Immature natural killer cell (primary cell): ENCODE measurements at regions not wholly inside any gene's neighbourhood (a gene's known extent, or its start where the extent isn't known, plus 50 kb on each side); places are given as distances from the start of the nearest gene placed in this dataset.
A peak's percentile ranks its signal among the peaks of the same experiment; 100 is the strongest.

Experiments used
- DNase-seq, 3 donors: peaks; one replicate each; pipeline ENCODE4 v3.0.0; 2022; ENCODE audit warnings: mixed read lengths in 1 of 3
- H3K27ac Mint-ChIP-seq, 6 donors: one replicate each; pipeline ENCODE4 v1.8.0; 2020; ENCODE audit warnings: mixed read lengths in 6 of 6, mild to moderate bottlenecking in 5 of 6, inconsistent platforms in 4 of 6, moderate library complexity in 3 of 6
- H3K27me3 Mint-ChIP-seq, 3 donors: one replicate each; pipeline ENCODE4 v1.8.0; 2020 to 2021; ENCODE audit warnings: low read depth in 3 of 3, mild to moderate bottlenecking in 3 of 3, mixed read lengths in 3 of 3, moderate library complexity in 3 of 3, inconsistent platforms in 1 of 3
- H3K36me3 Mint-ChIP-seq, 3 donors: one replicate each; pipeline ENCODE4 v1.8.0; 2020; ENCODE audit warnings: mixed read lengths in 3 of 3, inconsistent platforms in 2 of 3, mild to moderate bottlenecking in 2 of 3
- H3K4me1 Mint-ChIP-seq, 2 donors: one replicate each; pipeline ENCODE4 v1.8.0; 2020; ENCODE audit warnings: inconsistent platforms in 2 of 2, mild to moderate bottlenecking in 2 of 2, mixed read lengths in 2 of 2, moderate library complexity in 1 of 2
- H3K4me3 Mint-ChIP-seq, 5 donors: one replicate each; pipeline ENCODE4 v1.8.0; 2020; ENCODE audit warnings: mild to moderate bottlenecking in 5 of 5, mixed read lengths in 5 of 5, inconsistent platforms in 3 of 5, moderate library complexity in 3 of 5
- H3K9me3 Mint-ChIP-seq, 6 donors: one replicate each; pipeline ENCODE4 v1.8.0; 2020; ENCODE audit warnings: mild to moderate bottlenecking in 6 of 6, mixed read lengths in 6 of 6, inconsistent platforms in 4 of 6, moderate library complexity in 3 of 6

- peaks cover 7 to 10% of the 10 kb centered on the region in 2 donors for H3K4me1 Mint-ChIP-seq
- peaks cover 0 to 2% (median 0%) of the 10 kb centered on the region in 3 donors for H3K27me3 Mint-ChIP-seq
- H3K27ac Mint-ChIP-seq, result peak overlapping the region in 1 of 6 donors; percentile 51
- no peaks in the 10 kb centered on the region for H3K36me3 Mint-ChIP-seq
- H3K4me3 Mint-ChIP-seq, result no peak overlapping the region
- no peak for DNase-seq
- H3K9me3 Mint-ChIP-seq, result no peaks in the 10 kb centered on the region
Observed at GRCh38 chr3:102092617-102093466, 243.5 kb downstream of the NFKBIZ start.

GRCh38 chr3:102094506-102094905, 245.2 kb downstream of the NFKBIZ start:
- H3K27me3 Mint-ChIP-seq, result peaks cover 0 to 2% (median 0%) of the 10 kb centered on the region in 3 donors
- peaks cover 7 to 10% of the 10 kb centered on the region in 2 donors for H3K4me1 Mint-ChIP-seq
- H3K27ac Mint-ChIP-seq, result no peak overlapping the region
- H3K9me3 Mint-ChIP-seq, result no peaks in the 10 kb centered on the region
- DNase-seq, result no peak
- H3K4me3 Mint-ChIP-seq, result no peak overlapping the region
- no peaks in the 10 kb centered on the region for H3K36me3 Mint-ChIP-seq

GRCh38 chr3:102095383-102095782, 246.1 kb downstream of the NFKBIZ start:
- peaks cover 0 to 3% (median 2%) of the 10 kb centered on the region in 3 donors for H3K27me3 Mint-ChIP-seq
- no peak overlapping the region for H3K27ac Mint-ChIP-seq
- H3K4me3 Mint-ChIP-seq, result no peak overlapping the region
- H3K9me3 Mint-ChIP-seq, result no peaks in the 10 kb centered on the region
- no peak for DNase-seq
- H3K4me1 Mint-ChIP-seq, result peaks cover 7 to 10% of the 10 kb centered on the region in 2 donors
- no peaks in the 10 kb centered on the region for H3K36me3 Mint-ChIP-seq

- H3K4me3 Mint-ChIP-seq, result no peak overlapping the region
- H3K27ac Mint-ChIP-seq, result no peak overlapping the region
Observed at GRCh38 chr3:102096066-102096465, 246.8 kb downstream of the NFKBIZ start.

GRCh38 chr3:102098130-102098885, 249.0 kb downstream of the NFKBIZ start:
- Mint-ChIP-seq H3K27ac (no peak overlapping the region), H3K4me1 (peaks cover 1 to 2% of the 10 kb centered on the region in 2 donors), H3K36me3 (no peaks in the 10 kb centered on the region), H3K27me3 (peaks cover 0 to 3% (median 2%) of the 10 kb centered on the region in 3 donors), H3K9me3 (no peaks in the 10 kb centered on the region), H3K4me3 (no peak overlapping the region)
- no peak for DNase-seq

More at GRCh38 chr3:102096066-102096465, 246.8 kb downstream of the NFKBIZ start:
- Mint-ChIP-seq H3K4me1 (peaks cover 7 to 10% of the 10 kb centered on the region in 2 donors), H3K27me3 (peaks cover 0 to 3% (median 2%) of the 10 kb centered on the region in 3 donors), H3K9me3 (no peaks in the 10 kb centered on the region), H3K36me3 (no peaks in the 10 kb centered on the region)
- no peak for DNase-seq

GRCh38 chr3:102099913-102100312, 250.6 kb downstream of the NFKBIZ start:
- no peaks in the 10 kb centered on the region for H3K4me1 Mint-ChIP-seq
- no peaks in the 10 kb centered on the region for H3K9me3 Mint-ChIP-seq
- peaks cover 0 to 3% (median 2%) of the 10 kb centered on the region in 3 donors for H3K27me3 Mint-ChIP-seq
- H3K27ac Mint-ChIP-seq, result no peak overlapping the region
- H3K4me3 Mint-ChIP-seq, result no peak overlapping the region
- H3K36me3 Mint-ChIP-seq, result no peaks in the 10 kb centered on the region
- no peak for DNase-seq

DNA sequence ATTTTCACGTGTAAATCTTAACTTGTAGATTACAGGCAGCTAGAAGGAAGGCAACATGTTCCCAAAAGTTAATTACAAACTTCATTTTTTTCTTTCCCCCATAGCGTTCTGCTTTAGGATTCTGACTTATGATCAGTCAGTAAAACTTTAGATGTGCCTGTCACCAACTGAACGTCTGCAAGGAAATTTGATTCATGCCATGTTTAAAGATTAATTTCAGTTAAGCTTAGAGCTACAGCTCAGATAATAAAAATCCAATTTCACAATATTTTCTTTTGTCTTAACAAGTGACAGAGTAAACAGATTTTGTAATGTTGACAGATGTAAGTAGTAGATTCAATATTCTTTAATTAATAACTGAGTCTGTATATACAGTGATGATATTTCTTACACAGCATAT, 253.1 kb downstream of the NFKBIZ start:
- Mint-ChIP-seq H3K36me3 (no peaks in the 10 kb centered on the region), H3K27me3 (peaks cover 0 to 4% (median 3%) of the 10 kb centered on the region in 3 donors), H3K27ac (no peak overlapping the region), H3K4me1 (no peaks in the 10 kb centered on the region), H3K9me3 (no peaks in the 10 kb centered on the region), H3K4me3 (no peak overlapping the region)
- DNase-seq, result no peak

- H3K9me3 Mint-ChIP-seq, result no peaks in the 10 kb centered on the region
- no peak for DNase-seq
- H3K27ac Mint-ChIP-seq, result no peak overlapping the region
- H3K4me1 Mint-ChIP-seq, result no peaks in the 10 kb centered on the region
- peaks cover 0 to 4% (median 4%) of the 10 kb centered on the region in 3 donors for H3K27me3 Mint-ChIP-seq
- no peak overlapping the region for H3K4me3 Mint-ChIP-seq
- no peaks in the 10 kb centered on the region for H3K36me3 Mint-ChIP-seq
Observed at GRCh38 chr3:102104033-102104432, 254.7 kb downstream of the NFKBIZ start.

DNA sequence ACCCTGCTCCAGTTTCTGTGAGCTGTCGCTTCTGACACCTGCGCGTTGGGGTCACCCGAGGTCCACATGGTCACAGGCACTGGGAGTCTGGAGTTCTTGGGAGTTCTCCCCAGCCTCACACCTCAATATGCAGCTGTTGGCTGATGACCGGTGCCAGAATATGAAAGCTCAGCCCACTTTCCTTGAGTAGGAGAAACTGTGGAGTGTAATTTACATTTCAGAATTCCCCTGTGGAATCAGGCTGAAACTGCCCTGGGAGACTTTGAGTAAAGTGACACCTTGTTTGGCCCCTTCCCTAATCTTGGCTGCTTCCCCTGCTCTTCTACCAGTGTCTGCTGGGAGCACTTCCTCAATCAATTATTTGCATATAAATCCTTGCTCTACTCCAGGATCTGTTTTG, 255.9 kb downstream of the NFKBIZ start:
- no peak for DNase-seq
- Mint-ChIP-seq H3K4me3 (no peak overlapping the region), H3K36me3 (no peaks in the 10 kb centered on the region), H3K27me3 (peaks cover 0 to 4% (median 4%) of the 10 kb centered on the region in 3 donors), H3K4me1 (no peaks in the 10 kb centered on the region), H3K27ac (no peak overlapping the region), H3K9me3 (no peaks in the 10 kb centered on the region)

DNA sequence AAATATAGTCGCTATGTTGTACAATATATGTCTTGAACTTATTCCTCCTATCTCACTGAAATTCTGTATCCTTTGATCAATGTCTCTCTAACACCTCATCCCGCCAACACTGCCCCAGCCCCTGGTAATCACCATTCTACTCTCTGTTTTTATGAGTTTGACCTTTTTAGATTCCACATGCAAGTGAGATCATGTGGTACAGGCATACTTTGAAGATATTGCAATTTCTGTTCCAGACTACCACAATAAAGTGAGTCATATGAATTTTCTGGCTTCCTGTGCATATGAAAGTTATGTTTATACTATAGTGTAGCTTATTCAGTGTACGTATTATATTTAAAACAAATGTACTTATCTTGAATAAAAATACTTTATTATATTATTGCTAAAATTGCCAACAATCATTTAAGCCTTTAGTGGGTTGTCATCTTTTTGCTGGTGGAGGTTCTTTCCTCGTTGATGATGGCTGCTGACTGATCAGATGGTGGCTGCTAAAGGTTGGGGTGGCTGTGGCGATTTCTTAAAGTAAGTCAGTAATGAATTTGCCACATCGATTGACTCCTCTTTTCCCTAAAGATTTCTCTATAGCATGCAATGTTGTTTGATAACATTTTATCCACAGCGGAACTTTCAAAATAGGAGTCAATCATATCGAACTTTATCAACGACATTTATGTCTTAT, 257.2 kb downstream of the NFKBIZ start:
- Mint-ChIP-seq H3K4me1 (no peaks in the 10 kb centered on the region), H3K36me3 (no peaks in the 10 kb centered on the region), H3K9me3 (no peaks in the 10 kb centered on the region), H3K27me3 (peaks cover 0 to 4% (median 4%) of the 10 kb centered on the region in 3 donors), H3K27ac (no peak overlapping the region), H3K4me3 (no peak overlapping the region)
- DNase-seq, result no peak

GRCh38 chr3:102112704-102113230, 263.5 kb downstream of the NFKBIZ start:
- H3K4me1 Mint-ChIP-seq, result peaks cover 9 to 19% of the 10 kb centered on the region in 2 donors
- H3K27me3 Mint-ChIP-seq, result peaks cover 0 to 6% (median 2%) of the 10 kb centered on the region in 3 donors
- H3K36me3 Mint-ChIP-seq, result no peaks in the 10 kb centered on the region
- no peaks in the 10 kb centered on the region for H3K9me3 Mint-ChIP-seq
- no peak for DNase-seq
- no peak overlapping the region for H3K27ac Mint-ChIP-seq
- no peak overlapping the region for H3K4me3 Mint-ChIP-seq

- DNase-seq, result no peak
- Mint-ChIP-seq H3K27me3 (peaks cover 0 to 6% (median 2%) of the 10 kb centered on the region in 3 donors), H3K4me3 (no peak overlapping the region), H3K27ac (no peak overlapping the region), H3K4me1 (peaks cover 9 to 19% of the 10 kb centered on the region in 2 donors), H3K9me3 (no peaks in the 10 kb centered on the region), H3K36me3 (no peaks in the 10 kb centered on the region)
Observed at GRCh38 chr3:102113421-102114041, 264.2 kb downstream of the NFKBIZ start.

GRCh38 chr3:102114264-102114979, 265.1 kb downstream of the NFKBIZ start:
- Mint-ChIP-seq H3K9me3 (no peaks in the 10 kb centered on the region), H3K27me3 (peaks cover 0 to 2% (median 2%) of the 10 kb centered on the region in 3 donors), H3K4me3 (no peak overlapping the region), H3K27ac (peak overlapping the region in 1 of 6 donors; percentile 72), H3K36me3 (no peaks in the 10 kb centered on the region), H3K4me1 (peaks cover 9 to 19% of the 10 kb centered on the region in 2 donors)
- no peak for DNase-seq
